IMR-90 (cell line): ENCODE measurements at regions not wholly inside any gene's neighbourhood (a gene's known extent, or its start where the extent isn't known, plus 50 kb on each side); places are given as distances from the start of the nearest gene placed in this dataset.

Experiments
- ATAC-seq: fragments of 200-7000 bp; cut with Tn5 transposase; 2 replicates; pipeline ENCODE4 v1.9.1; 2020; ENCODE audit warnings: low read depth, mild to moderate bottlenecking, moderate library complexity
- BruUV-seq: library from RNA; stranded (reverse); fragments of 400-500 nt; replicated peaks from 2 replicates; lab custom pipeline; 2021; lab: Mats Ljungman, UMichigan
- CTCF ChIA-PET: fragments of 300-600 bp; formaldehyde crosslinking; extraction: SDS; loops from one replicate; lab custom pipeline; 2021; ENCODE audit warnings: antibody characterized with exemption; lab: Yijun Ruan, JAX
- POLR2A ChIA-PET: fragments of 300-600 bp; sonication (Branson Sonifier 250); formaldehyde crosslinking; loops from one replicate; lab custom pipeline; 2022; ENCODE audit warnings: antibody characterized with exemption; ENCODE audit not compliant: unreplicated experiment; lab: Charles Lee
- DNase-seq: peaks from one replicate; pipeline ENCODE4 v3.0.0; 2013
- H2AFZ ChIP-seq: replicated peaks from 2 replicates; pipeline ENCODE3; 2013; ENCODE audit warnings: low read length, mild to moderate bottlenecking; ENCODE audit not compliant: poor library complexity
- H2AK5ac ChIP-seq: 2 replicates; pipeline ENCODE4 v1.6.1; 2013; ENCODE audit warnings: low read depth, low read length, inconsistent platforms
- H2AK9ac ChIP-seq: replicated peaks from 2 replicates; pipeline ENCODE3; 2013; ENCODE audit warnings: mild to moderate bottlenecking, low read depth, low read length, moderate library complexity; ENCODE audit not compliant: poor library complexity
- H2BK120ac ChIP-seq: 2 replicates; pipeline ENCODE4 v1.6.1; 2013; ENCODE audit warnings: low read depth, low read length, inconsistent platforms
- H2BK15ac ChIP-seq: 3 replicates; pipeline ENCODE4 v1.6.1; 2013; ENCODE audit warnings: low read depth, low read length, inconsistent platforms
- H2BK20ac ChIP-seq: 2 replicates; pipeline ENCODE4 v1.6.1; 2013; ENCODE audit warnings: low read depth, mild to moderate bottlenecking, inconsistent platforms, low read length, moderate library complexity
- H2BK5ac ChIP-seq: 2 replicates; pipeline ENCODE4 v1.6.1; 2013; ENCODE audit warnings: mild to moderate bottlenecking, low read depth, low read length, inconsistent platforms; ENCODE audit not compliant: poor library complexity, severe bottlenecking
- H3K14ac ChIP-seq: replicated peaks from 2 replicates; pipeline ENCODE4 v1.6.1; 2013; ENCODE audit warnings: low read depth, low read length, inconsistent platforms
- H3K18ac ChIP-seq: 2 replicates; pipeline ENCODE4 v1.6.1; 2013; ENCODE audit warnings: low read depth, low read length, control low read depth
- H3K23ac ChIP-seq: 2 replicates; pipeline ENCODE4 v1.6.1; 2013; ENCODE audit warnings: low read depth, low read length, inconsistent platforms
- H3K27ac ChIP-seq: 2 replicates; pipeline ENCODE4 v1.5.1; 2013; ENCODE audit warnings: mild to moderate bottlenecking, control low read depth, low read length; ENCODE audit not compliant: insufficient read depth
- H3K27me3 ChIP-seq: 2 replicates; pipeline ENCODE4 v1.6.1; 2013; ENCODE audit warnings: low read length; ENCODE audit not compliant: control insufficient read depth, insufficient read depth
- H3K36me3 ChIP-seq: 2 replicates; pipeline ENCODE4 v1.6.1; 2013; ENCODE audit warnings: low read length, mixed read lengths; ENCODE audit not compliant: control insufficient read depth, insufficient read depth
- H3K4ac ChIP-seq: 2 replicates; pipeline ENCODE4 v1.6.1; 2013; ENCODE audit warnings: low read depth, low read length, inconsistent platforms
- H3K4me1 ChIP-seq: 2 replicates; pipeline ENCODE4 v1.6.1; 2013; ENCODE audit warnings: low read length, mixed read lengths; ENCODE audit not compliant: control insufficient read depth, insufficient read depth
- H3K4me2 ChIP-seq: 2 replicates; pipeline ENCODE4 v1.6.1; 2013; ENCODE audit warnings: low read depth, mild to moderate bottlenecking, control low read depth, low read length, moderate library complexity
- H3K4me3 ChIP-seq: 2 replicates; pipeline ENCODE4 v1.5.1; 2013; ENCODE audit warnings: low read depth, mild to moderate bottlenecking, control low read depth, low read length, moderate library complexity; ENCODE audit not compliant: insufficient read depth
- H3K56ac ChIP-seq: 2 replicates; pipeline ENCODE4 v1.6.1; 2013; ENCODE audit warnings: low read length, inconsistent platforms; ENCODE audit not compliant: insufficient read depth; ENCODE audit errors: extremely low read depth
- H3K79me1 ChIP-seq, 2 experiments: 2 replicates each; pipeline ENCODE4 v1.6.1; 2013; ENCODE audit warnings: low read length in 2 of 2, inconsistent platforms in 1 of 2, low read depth in 1 of 2
- H3K9ac ChIP-seq: 2 replicates; pipeline ENCODE4 v1.6.1; 2013; ENCODE audit warnings: low read depth, low read length, control low read depth
- H3K9me1 ChIP-seq: 2 replicates; pipeline ENCODE4 v1.6.1; 2013; ENCODE audit warnings: low read length, inconsistent platforms; ENCODE audit not compliant: insufficient read depth
- H3K9me3 ChIP-seq: 2 replicates; pipeline ENCODE4 v1.6.1; 2013; ENCODE audit warnings: low read length; ENCODE audit not compliant: control insufficient read depth, insufficient read depth
- H4K20me1 ChIP-seq: 2 replicates; pipeline ENCODE4 v1.6.1; 2013; ENCODE audit warnings: low read length, inconsistent platforms; ENCODE audit not compliant: insufficient read depth
- H4K5ac ChIP-seq: 2 replicates; pipeline ENCODE4 v1.6.1; 2013; ENCODE audit warnings: mild to moderate bottlenecking, low read depth, low read length, control low read depth
- H4K8ac ChIP-seq, 2 experiments: 2 replicates each; pipeline ENCODE4 v1.6.1; 2013; ENCODE audit warnings: low read depth in 2 of 2, low read length in 2 of 2, control low read depth in 1 of 2, inconsistent platforms in 1 of 2
- H4K91ac ChIP-seq: 2 replicates; pipeline ENCODE4 v1.6.1; 2013; ENCODE audit warnings: low read depth, low read length, inconsistent platforms; ENCODE audit not compliant: insufficient read depth
- FOS ChIP-seq: fragments of 150-350 bp; IDR thresholded peaks from 2 replicates; pipeline ENCODE4 v1.6.1; 2016; ENCODE audit warnings: low read depth, low read length
- MAZ ChIP-seq: IDR thresholded peaks from 2 replicates; pipeline ENCODE4 v1.6.1; 2012; ENCODE audit warnings: low read depth, mild to moderate bottlenecking, low read length, improper control_type of control experiment, moderate library complexity, borderline replicate concordance
- USF2 ChIP-seq: fragments of 150-350 bp; IDR thresholded peaks from 2 replicates; pipeline ENCODE4 v1.6.1; 2017; ENCODE audit warnings: mild to moderate bottlenecking, antibody characterized with exemption, low read length, low read depth
- WGBS, 2 experiments: methylation state at CpG; one replicate each; pipeline versions ENCODE4 v1.1.5 to v1.1.7; 2013; ENCODE audit warnings: missing lambda C conversion rate in 2 of 2; ENCODE audit not compliant: insufficient read length in 1 of 2; ENCODE audit errors: extremely low coverage in 2 of 2; 5-methylcytosine and 5-hydroxymethylcytosine counted together
- dilution Hi-C: fragments of 300-500 bp; cut with HindIII; formaldehyde crosslinking; loops from one replicate; pipeline ENCODE4 v1.14.3; 2018; ENCODE audit warnings: low sequenced_read_pairs; ENCODE audit not compliant: unreplicated experiment
- in situ Hi-C: fragments of 300-500 bp; cut with MboI; formaldehyde crosslinking; loops from 3 replicates; pipeline ENCODE4 v1.14.3; 2019; ENCODE audit warnings: low sequenced_read_pairs, inconsistent platforms, mixed read lengths
- intact Hi-C: fragments of 100-400 bp; cut with micrococcal nuclease; formaldehyde crosslinking; loops from 2 replicates; pipeline ENCODE4 v1.10.0; 2022

GRCh38 chr15:95718441-95718840, 612.1 kb upstream of the NR2F2 start:
- intact Hi-C loops: no loop called here
- no peak overlapping the region for H2BK5ac ChIP-seq
- no peak overlapping the region for H3K14ac ChIP-seq
- ChIA-PET CTCF (no interaction called here), POLR2A (no interaction called here)
- no peak overlapping the region for H3K4me3 ChIP-seq
- H2BK120ac ChIP-seq: no peak overlapping the region
- H3K4ac ChIP-seq: no peak overlapping the region
- H2AFZ ChIP-seq: peak overlapping the region; percentile 65
- H4K91ac ChIP-seq: no peak overlapping the region
- WGBS, 2 experiments: 64% methylated on average over 5 of the region's 7 CpGs; no CpG with 5 or more reads in 1 of the 2 experiments
- H3K79me1 ChIP-seq: no peaks in the 10 kb centered on the region
- H2BK15ac ChIP-seq: no peak overlapping the region
- no TSS peak for BruUV-seq
- no peaks in the 10 kb centered on the region for H4K20me1 ChIP-seq
- H4K8ac ChIP-seq: no peak overlapping the region
- no peak overlapping the region for H3K27ac ChIP-seq
- peaks cover 6% of the 10 kb centered on the region for H3K4me1 ChIP-seq
- no peak for TF ChIP-seq FOS
- TF ChIP-seq USF2: no peak
- TF ChIP-seq MAZ: no peak
- H3K23ac ChIP-seq: no peak overlapping the region
- no peak overlapping the region for H2BK20ac ChIP-seq
- in situ Hi-C loops: no loop called here
- no peak overlapping the region for H3K4me2 ChIP-seq
- no peak overlapping the region for H2AK5ac ChIP-seq
- peaks cover 6% of the 10 kb centered on the region; the same call in 1 of the 2 replicates for H3K9me1 ChIP-seq
- H3K27me3 ChIP-seq: no peaks in the 10 kb centered on the region
- DNase-seq: no peak
- no peak overlapping the region for H3K56ac ChIP-seq
- H3K36me3 ChIP-seq: no peaks in the 10 kb centered on the region
- H2AK9ac ChIP-seq: no peak overlapping the region
- H3K18ac ChIP-seq: no peak overlapping the region
- dilution Hi-C loops: no loop called here
- no peak overlapping the region for H3K9ac ChIP-seq
- H4K5ac ChIP-seq: no peak overlapping the region
- H3K9me3 ChIP-seq: no peaks in the 10 kb centered on the region
- ATAC-seq: no peak
